ENCODE measurements at regions not wholly inside any gene's neighbourhood (a gene's known extent, or its start where the extent isn't known, plus 50 kb on each side); places are given as distances from the start of the nearest gene placed in this dataset.

GRCh38 chr2:209049608-209050007 lies 374.2 kb upstream of the MAP2 start:
- TF ChIP-seq CTCF (IDR thresholded peaks at IDR 0.05; ENCODE audit: low read depth, low read length, poor library complexity, severe bottlenecking) (no peak), EZH2phosphoT487 (IDR thresholded peaks at IDR 0.05; ENCODE audit: borderline replicate concordance, low read length) (no peak)
